Nephron (organoid): ENCODE measurements at regions not wholly inside any gene's neighbourhood (a gene's known extent, or its start where the extent isn't known, plus 50 kb on each side); places are given as distances from the start of the nearest gene placed in this dataset.

Experiments
- H3K27ac Mint-ChIP-seq, 3 experiments: 2 replicates each; pipeline ENCODE4 v1.8.0; 2020; ENCODE audit warnings: mixed read lengths in 3 of 3, mild to moderate bottlenecking in 2 of 3, moderate library complexity in 1 of 3
- H3K27me3 Mint-ChIP-seq: 2 replicates; pipeline ENCODE4 v1.8.0; 2021; ENCODE audit warnings: low read depth, mild to moderate bottlenecking, moderate library complexity, mixed read lengths
- H3K36me3 Mint-ChIP-seq: 2 replicates; pipeline ENCODE4 v1.8.0; 2020; ENCODE audit warnings: low read depth, mixed read lengths
- H3K4me1 Mint-ChIP-seq: 2 replicates; pipeline ENCODE4 v1.8.0; 2020; ENCODE audit warnings: mixed read lengths
- H3K4me3 Mint-ChIP-seq, 3 experiments: 2 replicates each; pipeline ENCODE4 v1.8.0; 2020; ENCODE audit warnings: mild to moderate bottlenecking in 3 of 3, mixed read lengths in 3 of 3, moderate library complexity in 2 of 3
- H3K9me3 Mint-ChIP-seq: 2 replicates; pipeline ENCODE4 v1.8.0; 2020; ENCODE audit warnings: mixed read lengths
- TF ChIP-seq, protein P1 (sequence below), 3 experiments: fragments of 200-600 bp; sonication (generic); IDR thresholded peaks; one replicate each; pipeline ENCODE4 v1.5.0; 2021; ENCODE audit warnings: antibody characterized with exemption in 3 of 3; ENCODE audit not compliant: unreplicated experiment in 3 of 3

DNA sequence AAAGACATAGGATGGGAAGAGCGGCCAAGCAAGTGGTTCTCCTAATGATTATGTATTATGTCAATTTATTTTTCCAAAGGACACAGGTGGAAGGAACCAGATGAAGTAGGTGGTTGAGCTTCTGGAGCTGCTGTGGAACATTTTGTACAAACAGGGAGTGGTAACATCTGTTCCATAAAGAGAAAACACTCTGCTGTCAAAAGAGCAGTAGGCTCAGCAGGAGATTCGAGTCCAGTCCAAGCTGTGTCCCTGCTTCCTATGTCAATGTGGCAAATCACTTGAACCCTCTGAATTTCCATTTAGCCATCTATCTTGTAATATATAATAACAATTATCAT is 448.0 kb upstream of the ANKRD30A start:
- H3K4me3 Mint-ChIP-seq = no peak overlapping the region
- H3K36me3 Mint-ChIP-seq = no peaks in the 10 kb centered on the region
- no peak overlapping the region for H3K27ac Mint-ChIP-seq
- H3K9me3 Mint-ChIP-seq = no peaks in the 10 kb centered on the region
- TF ChIP-seq, protein P1, sequence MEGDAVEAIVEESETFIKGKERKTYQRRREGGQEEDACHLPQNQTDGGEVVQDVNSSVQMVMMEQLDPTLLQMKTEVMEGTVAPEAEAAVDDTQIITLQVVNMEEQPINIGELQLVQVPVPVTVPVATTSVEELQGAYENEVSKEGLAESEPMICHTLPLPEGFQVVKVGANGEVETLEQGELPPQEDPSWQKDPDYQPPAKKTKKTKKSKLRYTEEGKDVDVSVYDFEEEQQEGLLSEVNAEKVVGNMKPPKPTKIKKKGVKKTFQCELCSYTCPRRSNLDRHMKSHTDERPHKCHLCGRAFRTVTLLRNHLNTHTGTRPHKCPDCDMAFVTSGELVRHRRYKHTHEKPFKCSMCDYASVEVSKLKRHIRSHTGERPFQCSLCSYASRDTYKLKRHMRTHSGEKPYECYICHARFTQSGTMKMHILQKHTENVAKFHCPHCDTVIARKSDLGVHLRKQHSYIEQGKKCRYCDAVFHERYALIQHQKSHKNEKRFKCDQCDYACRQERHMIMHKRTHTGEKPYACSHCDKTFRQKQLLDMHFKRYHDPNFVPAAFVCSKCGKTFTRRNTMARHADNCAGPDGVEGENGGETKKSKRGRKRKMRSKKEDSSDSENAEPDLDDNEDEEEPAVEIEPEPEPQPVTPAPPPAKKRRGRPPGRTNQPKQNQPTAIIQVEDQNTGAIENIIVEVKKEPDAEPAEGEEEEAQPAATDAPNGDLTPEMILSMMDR (IDR thresholded peaks at IDR 0.05; ENCODE audit: unreplicated experiment in 3 of 3) = no peak
- H3K27me3 Mint-ChIP-seq = peaks cover 5% of the 10 kb centered on the region
- peaks cover 23% of the 10 kb centered on the region for H3K4me1 Mint-ChIP-seq

DNA sequence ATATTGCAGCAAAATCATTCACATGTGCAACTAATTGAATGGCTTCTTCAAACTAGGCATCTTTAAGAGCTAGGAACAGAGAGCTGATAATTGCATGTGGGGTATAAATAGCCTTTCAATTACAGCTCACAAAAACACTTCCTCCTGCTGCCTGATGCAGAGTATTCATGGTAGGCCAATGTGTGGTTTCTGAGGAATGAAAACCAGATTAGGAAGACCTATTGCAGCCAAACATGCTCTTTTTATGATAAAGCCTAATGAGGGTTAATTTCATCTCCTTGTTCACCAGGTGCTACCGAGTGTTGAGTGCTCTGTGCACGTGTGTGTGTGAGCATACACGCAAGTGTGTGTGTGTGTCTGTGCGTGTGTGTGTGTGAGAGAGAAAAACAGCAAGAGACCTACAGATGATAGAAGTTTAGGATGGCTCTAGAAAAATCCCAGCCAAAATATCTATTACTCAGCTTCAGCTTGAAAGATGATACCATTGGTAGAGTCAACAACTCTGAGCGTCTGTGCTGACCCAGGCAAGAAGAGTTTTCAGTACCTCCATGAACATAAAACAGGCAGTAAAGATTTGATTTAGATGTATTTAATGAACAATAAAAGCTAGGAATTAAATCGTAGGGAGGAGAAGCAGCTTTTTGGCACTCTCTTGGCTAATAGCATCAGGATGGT is 448.5 kb upstream of the ANKRD30A start:
- no peaks in the 10 kb centered on the region for H3K36me3 Mint-ChIP-seq
- no peak overlapping the region for H3K27ac Mint-ChIP-seq
- no peak overlapping the region for H3K4me3 Mint-ChIP-seq
- TF ChIP-seq, protein P1 (IDR thresholded peaks at IDR 0.05; ENCODE audit: unreplicated experiment in 3 of 3) = no peak
- peaks cover 18% of the 10 kb centered on the region for H3K4me1 Mint-ChIP-seq
- H3K9me3 Mint-ChIP-seq = no peaks in the 10 kb centered on the region
- H3K27me3 Mint-ChIP-seq = peaks cover 5% of the 10 kb centered on the region

- Mint-ChIP-seq H3K4me3 (no peak overlapping the region), H3K9me3 (no peaks in the 10 kb centered on the region), H3K27ac (no peak overlapping the region), H3K36me3 (no peaks in the 10 kb centered on the region), H3K27me3 (peaks cover 5% of the 10 kb centered on the region), H3K4me1 (peaks cover 13% of the 10 kb centered on the region)
- TF ChIP-seq, protein P1 (IDR thresholded peaks at IDR 0.05; ENCODE audit: unreplicated experiment in 3 of 3) = no peak
Measured at GRCh38 chr10:36676321-36676720, 449.1 kb upstream of the ANKRD30A start.

DNA sequence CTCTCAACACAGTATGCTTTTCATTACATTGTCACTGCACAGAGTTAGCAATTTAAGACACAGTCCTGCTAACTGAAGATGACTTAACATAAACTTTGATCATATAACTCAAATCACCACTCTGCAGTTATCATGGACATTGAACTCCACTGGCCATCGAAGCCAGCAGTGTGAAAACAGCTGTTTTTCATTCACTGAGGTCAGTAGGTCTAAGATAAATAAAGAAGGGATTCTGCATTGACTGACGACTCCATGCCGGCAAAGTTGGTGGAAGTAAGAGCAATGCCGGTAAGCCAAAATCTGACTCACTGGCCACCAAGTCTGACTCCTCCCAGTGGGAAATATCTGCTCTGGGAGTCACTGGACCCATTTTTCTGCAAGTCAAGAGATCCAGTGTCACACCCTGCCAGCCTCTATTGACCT is 449.9 kb upstream of the ANKRD30A start:
- Mint-ChIP-seq H3K27ac (no peak overlapping the region), H3K4me3 (no peak overlapping the region), H3K4me1 (peaks cover 13% of the 10 kb centered on the region), H3K27me3 (peaks cover 5% of the 10 kb centered on the region), H3K9me3 (no peaks in the 10 kb centered on the region), H3K36me3 (no peaks in the 10 kb centered on the region)
- TF ChIP-seq, protein P1 (IDR thresholded peaks at IDR 0.05; ENCODE audit: unreplicated experiment in 3 of 3) = no peak

DNA sequence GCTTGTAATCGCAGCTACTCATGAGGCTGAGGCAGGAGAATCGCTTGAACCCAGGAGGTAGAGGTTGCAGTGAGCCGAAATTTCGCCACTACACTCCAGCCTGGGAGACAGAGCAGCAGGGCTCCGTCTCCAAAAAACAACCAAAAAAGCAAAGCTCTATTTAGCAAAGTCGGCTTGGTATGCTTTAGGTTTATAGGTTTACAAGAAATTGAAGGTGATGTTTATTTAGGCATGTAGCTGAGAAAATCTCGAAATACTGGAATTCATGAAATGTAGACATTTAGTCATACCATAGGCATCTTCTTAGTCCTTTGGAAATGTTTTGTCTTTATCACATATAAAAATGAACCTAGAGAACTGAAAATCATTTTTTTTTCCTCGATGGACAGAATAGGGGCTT is 453.8 kb upstream of the ANKRD30A start:
- H3K27ac Mint-ChIP-seq = peak overlapping the region in 1 of 3 experiments; percentile 19
- H3K27me3 Mint-ChIP-seq = peaks cover 9% of the 10 kb centered on the region
- H3K9me3 Mint-ChIP-seq = no peaks in the 10 kb centered on the region

More for the DNA sequence above, 453.8 kb upstream of the ANKRD30A start:
- TF ChIP-seq, protein P1 (IDR thresholded peaks at IDR 0.05; ENCODE audit: unreplicated experiment in 3 of 3) = no peak
- Mint-ChIP-seq H3K4me1 (peaks cover 12% of the 10 kb centered on the region), H3K36me3 (no peaks in the 10 kb centered on the region), H3K4me3 (no peak overlapping the region)
